ENCODE measurements at regions not wholly inside any gene's neighbourhood (a gene's known extent, or its start where the extent isn't known, plus 50 kb on each side); places are given as distances from the start of the nearest gene placed in this dataset.

DNA sequence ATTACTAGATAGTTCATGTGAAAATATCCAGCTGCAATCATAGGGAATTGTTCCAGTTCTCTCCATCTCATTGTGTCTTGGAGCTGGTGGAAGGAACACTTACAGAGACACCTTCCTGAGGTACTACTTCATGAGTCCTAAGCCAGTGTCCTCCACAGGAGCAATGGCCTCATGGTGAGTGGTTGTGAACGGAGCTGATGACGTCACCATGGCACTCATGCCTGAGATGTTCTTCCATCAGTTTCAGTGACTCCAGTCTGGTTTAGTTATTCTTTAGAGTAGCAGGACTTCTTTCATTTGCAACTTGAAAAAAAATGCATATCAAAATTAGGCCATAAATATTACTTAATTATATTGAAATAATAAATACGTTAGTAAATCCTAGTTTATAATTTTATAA lies 418.6 kb downstream of the ZNF521 start:
- CTCF ChIA-PET = no interaction called here
- H3K9ac ChIP-seq (ENCODE audit: low read depth, low read length) = no peak overlapping the region
- H3K4me2 ChIP-seq (ENCODE audit: low read depth, low read length) = no peak overlapping the region
- no peak overlapping the region for H3K23ac ChIP-seq (ENCODE audit: low read depth, low read length)
- no peak overlapping the region for H2BK20ac ChIP-seq (ENCODE audit: low read depth, low read length)
- H3K27me3 ChIP-seq (ENCODE audit: control insufficient read depth, insufficient read depth, low read length) = peaks cover 12% of the 10 kb centered on the region
- no CpG with 5 or more reads among the region's 3 CpGs for WGBS, 2 experiments (ENCODE audit: extremely low coverage in 2 of 2, insufficient read length in 1 of 2)
- H3K18ac ChIP-seq (ENCODE audit: low read depth, low read length) = no peak overlapping the region
- H2AFZ ChIP-seq (replicated peaks; ENCODE audit: low read length, poor library complexity) = no peak overlapping the region
- no peak overlapping the region for H2BK120ac ChIP-seq (ENCODE audit: low read depth, low read length)
- H3K36me3 ChIP-seq (ENCODE audit: control insufficient read depth, insufficient read depth, low read length) = no peaks in the 10 kb centered on the region
- H2AK5ac ChIP-seq (ENCODE audit: low read depth, low read length) = no peak overlapping the region
- H3K14ac ChIP-seq (replicated peaks; ENCODE audit: low read depth, low read length) = no peak overlapping the region
- H4K20me1 ChIP-seq (ENCODE audit: insufficient read depth, low read length) = no peaks in the 10 kb centered on the region
- POLR2A ChIA-PET (ENCODE audit: unreplicated experiment) = no interaction called here
- intact Hi-C loops (cut with micrococcal nuclease) (no loop called here), in situ Hi-C loops (cut with MboI; ENCODE audit: low sequenced_read_pairs) (no loop called here), dilution Hi-C loops (cut with HindIII; ENCODE audit: low sequenced_read_pairs, unreplicated experiment) (no loop called here)
- H3K4me3 ChIP-seq (ENCODE audit: insufficient read depth, low read depth, low read length) = no peak overlapping the region
- H2BK5ac ChIP-seq (ENCODE audit: low read depth, low read length, poor library complexity, severe bottlenecking) = no peak overlapping the region
- ATAC-seq (ENCODE audit: low read depth) (no peak), DNase-seq (no peak)
- H4K91ac ChIP-seq (ENCODE audit: insufficient read depth, low read depth, low read length) = no peak overlapping the region
- H3K27ac ChIP-seq (ENCODE audit: insufficient read depth, low read length) = no peak overlapping the region
- no TSS peak for BruUV-seq (replicated peaks)
- TF ChIP-seq MAZ (IDR thresholded peaks at IDR 0.05; ENCODE audit: borderline replicate concordance, low read depth, low read length) (no peak), MAFK (IDR thresholded peaks at IDR 0.05; ENCODE audit: low read depth, low read length) (no peak), RCOR1 (IDR thresholded peaks at IDR 0.05; ENCODE audit: insufficient replicate concordance, low read length) (no peak), FOS (IDR thresholded peaks at IDR 0.05; ENCODE audit: low read depth, low read length) (no peak), SMC3 (IDR thresholded peaks at IDR 0.05; ENCODE audit: low read depth, low read length) (no peak), BHLHE40 (IDR thresholded peaks at IDR 0.05; ENCODE audit: low read depth, low read length) (no peak), RFX5 (IDR thresholded peaks at IDR 0.05; ENCODE audit: low read depth, low read length) (no peak), MXI1 (IDR thresholded peaks at IDR 0.05; ENCODE audit: borderline replicate concordance, low read depth, low read length) (no peak), CHD1 (IDR thresholded peaks at IDR 0.05; ENCODE audit: low read depth, low read length) (no peak)
- TF ChIP-seq, protein P1, sequence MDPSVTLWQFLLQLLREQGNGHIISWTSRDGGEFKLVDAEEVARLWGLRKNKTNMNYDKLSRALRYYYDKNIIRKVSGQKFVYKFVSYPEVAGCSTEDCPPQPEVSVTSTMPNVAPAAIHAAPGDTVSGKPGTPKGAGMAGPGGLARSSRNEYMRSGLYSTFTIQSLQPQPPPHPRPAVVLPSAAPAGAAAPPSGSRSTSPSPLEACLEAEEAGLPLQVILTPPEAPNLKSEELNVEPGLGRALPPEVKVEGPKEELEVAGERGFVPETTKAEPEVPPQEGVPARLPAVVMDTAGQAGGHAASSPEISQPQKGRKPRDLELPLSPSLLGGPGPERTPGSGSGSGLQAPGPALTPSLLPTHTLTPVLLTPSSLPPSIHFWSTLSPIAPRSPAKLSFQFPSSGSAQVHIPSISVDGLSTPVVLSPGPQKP (IDR thresholded peaks at IDR 0.05; ENCODE audit: borderline replicate concordance, low read depth, low read length) = no peak
- no peak overlapping the region for H4K8ac ChIP-seq (ENCODE audit: low read depth in 2 of 2, low read length in 2 of 2)
- H3K56ac ChIP-seq (ENCODE audit: extremely low read depth, insufficient read depth, low read length) = no peak overlapping the region
- H3K79me1 ChIP-seq (ENCODE audit: low read depth in 1 of 2, low read length in 2 of 2) = no peaks in the 10 kb centered on the region
- no peak overlapping the region for H2BK15ac ChIP-seq (ENCODE audit: low read depth, low read length)
- H2AK9ac ChIP-seq (replicated peaks; ENCODE audit: low read depth, low read length, poor library complexity) = no peak overlapping the region
- H3K4ac ChIP-seq (ENCODE audit: low read depth, low read length) = no peak overlapping the region
- peaks cover 5% of the 10 kb centered on the region for H3K9me1 ChIP-seq (ENCODE audit: insufficient read depth, low read length)
- no peaks in the 10 kb centered on the region for H3K9me3 ChIP-seq (ENCODE audit: control insufficient read depth, insufficient read depth, low read length)
- no peaks in the 10 kb centered on the region for H3K4me1 ChIP-seq (ENCODE audit: control insufficient read depth, insufficient read depth, low read length)
- H4K5ac ChIP-seq (ENCODE audit: low read depth, low read length) = no peak overlapping the region
